ENCODE measurements at regions not wholly inside any gene's neighbourhood (a gene's known extent, or its start where the extent isn't known, plus 50 kb on each side); places are given as distances from the start of the nearest gene placed in this dataset.

- DNase-seq (ENCODE audit: low read depth): no peak
These were observed 142.8 kb downstream of the VEGFA start for GRCh38 chr6:43912598-43913371.

DNA sequence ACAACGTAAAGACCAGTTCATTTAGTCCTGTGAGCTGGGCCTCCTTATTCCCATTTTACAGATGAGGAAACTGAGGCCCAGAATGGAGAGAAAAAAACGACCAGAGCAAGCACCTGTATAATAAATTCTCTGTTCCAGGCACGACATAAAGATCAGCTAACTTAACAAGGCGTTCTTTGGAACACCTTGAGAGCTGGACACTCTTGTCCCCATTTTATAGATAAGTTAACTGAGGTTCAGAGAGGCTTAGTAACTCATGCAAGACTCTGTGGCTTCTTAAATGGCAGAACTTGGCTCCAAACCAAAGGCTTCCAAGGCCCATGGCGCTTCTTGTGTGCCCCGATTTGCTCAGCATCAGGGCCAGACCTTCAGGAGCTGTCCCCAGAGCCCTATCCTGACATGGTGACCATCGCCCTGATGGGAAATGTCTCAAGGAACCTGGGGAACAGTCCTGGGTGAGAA, 142.1 kb downstream of the VEGFA start:
- H3K4me3 ChIP-seq (ENCODE audit: low read length): no peak overlapping the region
- DNase-seq (ENCODE audit: low read depth): no peak
- TF ChIP-seq, protein P1, sequence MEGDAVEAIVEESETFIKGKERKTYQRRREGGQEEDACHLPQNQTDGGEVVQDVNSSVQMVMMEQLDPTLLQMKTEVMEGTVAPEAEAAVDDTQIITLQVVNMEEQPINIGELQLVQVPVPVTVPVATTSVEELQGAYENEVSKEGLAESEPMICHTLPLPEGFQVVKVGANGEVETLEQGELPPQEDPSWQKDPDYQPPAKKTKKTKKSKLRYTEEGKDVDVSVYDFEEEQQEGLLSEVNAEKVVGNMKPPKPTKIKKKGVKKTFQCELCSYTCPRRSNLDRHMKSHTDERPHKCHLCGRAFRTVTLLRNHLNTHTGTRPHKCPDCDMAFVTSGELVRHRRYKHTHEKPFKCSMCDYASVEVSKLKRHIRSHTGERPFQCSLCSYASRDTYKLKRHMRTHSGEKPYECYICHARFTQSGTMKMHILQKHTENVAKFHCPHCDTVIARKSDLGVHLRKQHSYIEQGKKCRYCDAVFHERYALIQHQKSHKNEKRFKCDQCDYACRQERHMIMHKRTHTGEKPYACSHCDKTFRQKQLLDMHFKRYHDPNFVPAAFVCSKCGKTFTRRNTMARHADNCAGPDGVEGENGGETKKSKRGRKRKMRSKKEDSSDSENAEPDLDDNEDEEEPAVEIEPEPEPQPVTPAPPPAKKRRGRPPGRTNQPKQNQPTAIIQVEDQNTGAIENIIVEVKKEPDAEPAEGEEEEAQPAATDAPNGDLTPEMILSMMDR (conservative IDR thresholded peaks at IDR 0.05; ENCODE audit: low read length): no peak

More at GRCh38 chr6:43912598-43913371, 142.8 kb downstream of the VEGFA start:
- H3K4me3 ChIP-seq (ENCODE audit: low read length): no peak overlapping the region
- TF ChIP-seq, protein P1 (conservative IDR thresholded peaks at IDR 0.05; ENCODE audit: low read length): no peak

DNA sequence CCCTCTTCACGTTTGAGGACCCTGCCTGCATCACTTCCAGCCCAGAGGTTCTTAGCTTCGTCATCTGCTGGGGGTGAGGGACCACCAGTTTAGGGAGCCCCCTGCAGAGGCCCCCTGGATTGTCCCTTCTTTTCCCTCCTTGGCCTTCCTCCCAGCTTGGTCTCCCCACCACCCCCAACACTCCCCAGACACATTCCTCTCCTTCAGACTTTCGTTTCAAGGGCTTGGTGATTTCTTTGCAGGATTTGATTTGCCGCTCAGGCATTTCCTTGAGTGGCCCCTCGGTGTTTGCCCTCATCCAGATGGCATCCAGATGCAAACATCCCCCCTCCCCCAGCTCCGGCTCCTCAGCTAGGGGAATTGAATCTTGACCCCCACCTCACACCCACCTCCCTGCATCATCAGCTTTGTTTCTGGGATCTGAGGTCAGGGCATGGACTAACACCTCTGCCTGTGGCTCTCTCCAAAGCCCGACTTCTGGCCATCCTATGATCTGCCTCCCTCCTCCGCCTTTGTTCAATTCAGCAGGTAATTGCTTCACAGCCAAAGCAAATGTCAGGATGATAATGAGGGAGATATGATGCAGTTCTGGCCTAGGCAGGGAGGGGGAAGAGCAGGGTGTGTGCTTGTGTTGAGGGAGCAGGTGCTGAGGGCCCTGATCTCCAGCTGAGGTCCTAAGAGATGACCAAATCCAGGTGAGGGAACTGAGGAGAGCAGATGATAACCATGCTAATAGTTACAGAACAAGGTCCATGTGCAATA, 141.5 kb downstream of the VEGFA start:
- H3K4me3 ChIP-seq (ENCODE audit: low read length): no peak overlapping the region; the same call in 1 of the 2 replicates
- peak; percentile 32 for DNase-seq (ENCODE audit: low read depth)
- TF ChIP-seq, protein P1 (conservative IDR thresholded peaks at IDR 0.05; ENCODE audit: low read length): no peak

- DNase-seq (ENCODE audit: low read depth): peak; percentile 85
- TF ChIP-seq, protein P1 (conservative IDR thresholded peaks at IDR 0.05; ENCODE audit: low read length): no peak
- no peak overlapping the region; the same call in 1 of the 2 replicates for H3K4me3 ChIP-seq (ENCODE audit: low read length)
These were observed 140.8 kb downstream of the VEGFA start for GRCh38 chr6:43910638-43911353.

GRCh38 chr6:43910149-43910637, 140.2 kb downstream of the VEGFA start:
- no peak for DNase-seq (ENCODE audit: low read depth)
- no peak overlapping the region for H3K4me3 ChIP-seq (ENCODE audit: low read length)
- TF ChIP-seq, protein P1 (conservative IDR thresholded peaks at IDR 0.05; ENCODE audit: low read length): no peak

- H3K4me3 ChIP-seq (ENCODE audit: low read length): no peak overlapping the region
- no peak for DNase-seq (ENCODE audit: low read depth)
- TF ChIP-seq, protein P1 (conservative IDR thresholded peaks at IDR 0.05; ENCODE audit: low read length): no peak
These were observed 139.6 kb downstream of the VEGFA start for GRCh38 chr6:43909474-43910148.

All from AG10803 (cell line).